Heart right ventricle (tissue), 16 donors: ENCODE measurements at regions not wholly inside any gene's neighbourhood (a gene's known extent, or its start where the extent isn't known, plus 50 kb on each side); places are given as distances from the start of the nearest gene placed in this dataset.

ENCODE experiments used
- ATAC-seq, 8 donors: fragments of 200-7000 bp; cut with Tn5 transposase; one replicate each; pipeline ENCODE4 v1.9.1; 2020; ENCODE audit warnings: mild to moderate bottlenecking in 8 of 8, moderate library complexity in 8 of 8, moderate number of reproducible peaks in 1 of 8
- DNase-seq, 2 donors: peaks; one replicate each; pipeline ENCODE4 v3.0.0-alpha.2; 2020
- H3K27ac ChIP-seq, 10 donors: fragments of 200-600 bp; sonication (generic) in 2 of 10; one replicate each; pipeline versions ENCODE4 v1.5.0 to v1.8.0; 2020 to 2022; ENCODE audit warnings: mild to moderate bottlenecking in 3 of 10
- H3K27me3 ChIP-seq, 7 donors: fragments of 200-600 bp; one replicate each; pipeline ENCODE4 v1.8.0; 2021 to 2022; ENCODE audit warnings: mild to moderate bottlenecking in 2 of 7
- H3K36me3 ChIP-seq, 9 donors: fragments of 200-600 bp; sonication (generic) in 1 of 9; one replicate each; pipeline versions ENCODE4 v1.5.0 to v1.8.0; 2020 to 2022; ENCODE audit warnings: mild to moderate bottlenecking in 2 of 9
- H3K4me1 ChIP-seq, 9 donors: fragments of 200-600 bp; sonication (generic) in 1 of 9; one replicate each; pipeline versions ENCODE4 v1.5.0 to v1.8.0; 2020 to 2022; ENCODE audit warnings: mild to moderate bottlenecking in 4 of 9
- H3K4me3 ChIP-seq, 10 donors: fragments of 200-600 bp; sonication (generic) in 2 of 10; one replicate each; pipeline versions ENCODE4 v1.5.0 to v1.8.0; 2020 to 2022; ENCODE audit warnings: mild to moderate bottlenecking in 7 of 10, moderate library complexity in 2 of 10
- H3K9me3 ChIP-seq, 11 donors: fragments of 200-600 bp in 10 of 11; sonication (generic) in 2 of 11; one replicate each; pipeline versions ENCODE4 v1.5.0 to v1.8.0; 2013 to 2022; ENCODE audit warnings: mild to moderate bottlenecking in 2 of 11, control low read depth in 1 of 11, moderate library complexity in 1 of 11
- CTCF ChIP-seq, 9 donors: fragments of 200-600 bp; sonication (generic) in 2 of 9; IDR thresholded peaks; one replicate each; pipeline versions ENCODE4 v1.5.0 to v1.8.0; 2021 to 2022; ENCODE audit warnings: antibody characterized with exemption in 9 of 9, mild to moderate bottlenecking in 5 of 9, moderate library complexity in 1 of 9
- WGBS, 2 donors: extraction: QIAGEN DNeasy Blood & Tissue Kit; methylation state at CpG; one replicate each; pipeline ENCODE4 v1.1.7; 2013; ENCODE audit warnings: inconsistent platforms in 1 of 2; 5-methylcytosine and 5-hydroxymethylcytosine counted together
- intact Hi-C, 10 donors: fragments of 100-400 bp; cut with DNase I; formaldehyde crosslinking; loops; one replicate each; pipeline versions ENCODE4 v1.11.1 to v1.14.2; 2022
- donor health status: Arrhythmogenic right ventricular cardiomyopathy.
- donor health status: ischemic (EF 13 %, LVEDD 7.1; RV severe dilation, severe dysfunction).
- donor health status: healthy with polysubstance abuse.
- donor health status: DM: no; HTN: yes; CAD: no.
- donor health status: DM: no; HTN: no; CAD: no.
- donor health status: ischemic (EF 25% LVEDD 6.9; RV normal size, moderate dysfunction).
- donor health status: ischemic (EF 25% LVEDD 5.7; RV mildly dilated, moderate dysfunction).
- donor health status: healthy.
- donor health status: DM: yes; HTN: yes; CAD: no.
- donor health status: Ischemic cardiomyopathy.
- donor health status: ischemic (EF 35%, LVEDD 5.7; RV mildly dilated, moderate dysfunction).
- donor health status: nonischemic (EF 11% LVEDD 7.7; RV severe dilation, severe dysfunction).
- donor health status: DM: yes; HTN: yes; CAD: no.
- donor health status: PGD.
- donor health status: ischemic (EF 29% LVEDD 5.4; RV normal size, mild dysfunction).
- donor health status: nonischemic (EF 23%, LVEDD 6.1; RV moderate dilation, normal function).

DNA sequence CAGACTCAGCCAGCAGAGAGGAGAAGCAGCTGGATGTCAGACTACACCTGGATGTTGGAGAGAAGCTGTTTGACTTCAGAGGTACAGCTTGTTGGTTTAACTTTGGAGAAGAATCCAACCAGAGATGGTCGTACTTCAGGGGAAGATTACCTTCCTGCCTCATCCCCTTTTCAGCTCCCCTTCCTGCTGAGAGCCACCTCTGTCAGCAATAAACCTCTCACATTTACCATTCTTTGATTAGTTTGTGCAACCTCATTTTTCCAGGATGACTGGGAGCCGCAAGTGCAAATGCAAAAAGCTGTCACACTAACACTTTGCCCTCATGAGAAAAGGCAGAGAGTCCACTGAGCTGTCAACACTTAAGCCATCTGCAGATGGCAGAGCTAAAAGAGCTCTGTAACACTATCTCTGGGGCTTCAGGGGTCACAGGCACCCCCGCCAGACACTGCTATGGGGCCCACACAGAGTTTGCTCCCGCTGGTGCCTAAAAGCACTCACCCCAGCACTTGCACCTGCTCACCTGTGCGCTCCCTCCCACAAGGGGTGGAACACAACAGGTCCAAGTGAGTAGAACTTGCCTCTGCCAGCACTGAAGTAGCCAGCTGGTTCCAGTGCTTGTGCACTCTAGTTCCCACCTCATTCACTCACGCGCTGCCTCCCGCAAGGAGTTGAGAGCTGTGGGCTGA is 391.7 kb downstream of the METTL4 start:
- Histone ChIP-seq H3K36me3 (no peaks in the 10 kb centered on the region), H3K27ac (no peak overlapping the region), H3K27me3 (peaks cover 0 to 4% (median 0%) of the 10 kb centered on the region in 7 donors), H3K9me3 (peaks cover 0 to 9% (median 0%) of the 10 kb centered on the region in 11 donors), H3K4me1 (no peaks in the 10 kb centered on the region), H3K4me3 (no peak overlapping the region)
- DNase-seq (no peak), ATAC-seq (no peak)
- intact Hi-C loops = loop anchor here in 1 of 10 donors (10.0 kb wide), 1 partner anchor 135 kb away; no protein-coding TSS in a partner anchor
- no peak for TF ChIP-seq CTCF (IDR thresholded peaks at IDR 0.05)
- WGBS, 2 donors = 80 to 83% methylated on average over 8 of the region's 8 CpGs

GRCh38 chr18:2180586-2180985 is 390.7 kb downstream of the METTL4 start:
- Histone ChIP-seq H3K27me3 (peaks cover 0 to 4% (median 0%) of the 10 kb centered on the region in 7 donors), H3K36me3 (no peaks in the 10 kb centered on the region), H3K4me3 (no peak overlapping the region), H3K27ac (no peak overlapping the region), H3K9me3 (peaks cover 0 to 9% (median 0%) of the 10 kb centered on the region in 11 donors), H3K4me1 (no peaks in the 10 kb centered on the region)
- TF ChIP-seq CTCF (IDR thresholded peaks at IDR 0.05) = no peak
- ATAC-seq (no peak), DNase-seq (no peak)
- 87 to 93% methylated on average over 1 of the region's 1 CpG for WGBS, 2 donors
- intact Hi-C loops = loop anchor here in 1 of 10 donors (10.0 kb wide), 1 partner anchor 134 kb away; no protein-coding TSS in a partner anchor

GRCh38 chr18:2183432-2183831 is 387.9 kb downstream of the METTL4 start:
- Histone ChIP-seq H3K4me3 (no peak overlapping the region), H3K27ac (no peak overlapping the region), H3K36me3 (no peaks in the 10 kb centered on the region), H3K4me1 (no peaks in the 10 kb centered on the region), H3K9me3 (peaks cover 0 to 9% (median 0%) of the 10 kb centered on the region in 11 donors), H3K27me3 (peaks cover 0 to 4% (median 0%) of the 10 kb centered on the region in 7 donors)
- no peak for TF ChIP-seq CTCF (IDR thresholded peaks at IDR 0.05)
- DNase-seq (no peak), ATAC-seq (no peak)
- intact Hi-C loops = loop anchor here in 1 of 10 donors (10.0 kb wide), 1 partner anchor 131 kb away; no protein-coding TSS in a partner anchor
- WGBS, 2 donors = 84 to 86% methylated on average over 5 of the region's 5 CpGs

DNA sequence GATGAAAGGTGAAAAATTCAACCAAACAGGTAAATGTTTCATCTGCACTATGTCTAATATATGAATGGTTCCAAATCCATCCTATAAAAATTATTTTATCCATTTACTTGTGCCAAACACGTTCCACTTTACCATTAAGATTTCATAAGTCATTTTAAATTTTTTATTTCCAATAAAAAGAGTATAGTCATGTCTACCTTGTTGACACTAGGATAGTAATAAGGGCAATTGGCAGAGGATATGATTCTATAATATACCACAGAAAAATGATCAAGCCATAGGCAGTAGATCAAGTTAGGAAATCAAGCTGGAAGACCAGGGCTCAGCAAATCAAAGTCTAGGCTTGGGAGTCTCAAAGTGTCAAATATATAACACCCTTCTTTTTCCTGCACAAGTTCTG is 384.3 kb downstream of the METTL4 start:
- 79 to 83% methylated on average over 1 of the region's 1 CpG for WGBS, 2 donors
- no peaks in the 10 kb centered on the region for H3K9me3 ChIP-seq
- peaks cover 0 to 4% (median 0%) of the 10 kb centered on the region in 7 donors for H3K27me3 ChIP-seq
- no peak overlapping the region for H3K27ac ChIP-seq
- no peak for ATAC-seq
- no peaks in the 10 kb centered on the region for H3K4me1 ChIP-seq
- TF ChIP-seq CTCF (IDR thresholded peaks at IDR 0.05) = no peak
- H3K36me3 ChIP-seq = no peaks in the 10 kb centered on the region
- no peak for DNase-seq
- H3K4me3 ChIP-seq = no peak overlapping the region
- intact Hi-C loops = loop anchor here in 1 of 10 donors (10.0 kb wide), 1 partner anchor 128 kb away; no protein-coding TSS in a partner anchor
